ENCODE measurements at regions not wholly inside any gene's neighbourhood (a gene's known extent, or its start where the extent isn't known, plus 50 kb on each side); places are given as distances from the start of the nearest gene placed in this dataset.

- Mint-ChIP-seq H3K4me3 (no peak overlapping the region), H3K9me3 (no peaks in the 10 kb centered on the region), H3K36me3 (ENCODE audit: low read depth) (no peaks in the 10 kb centered on the region), H3K27me3 (ENCODE audit: insufficient read depth) (peaks cover 40% of the 10 kb centered on the region), H3K4me1 (ENCODE audit: low read depth) (peaks cover 6% of the 10 kb centered on the region; the same call in 1 of the 2 replicates), H3K27ac (no peak overlapping the region)
- no peak for DNase-seq
- no peak for TF ChIP-seq CTCF (IDR thresholded peaks at IDR 0.05)
Observed at GRCh38 chr5:74085782-74086181, 459.8 kb downstream of the ARHGEF28 start.

- Mint-ChIP-seq H3K27ac (no peak overlapping the region), H3K27me3 (ENCODE audit: insufficient read depth) (peaks cover 38% of the 10 kb centered on the region), H3K4me1 (ENCODE audit: low read depth) (peaks cover 6% of the 10 kb centered on the region; the same call in 1 of the 2 replicates), H3K36me3 (ENCODE audit: low read depth) (no peaks in the 10 kb centered on the region), H3K4me3 (no peak overlapping the region), H3K9me3 (no peaks in the 10 kb centered on the region)
- DNase-seq, result no peak
- no peak for TF ChIP-seq CTCF (IDR thresholded peaks at IDR 0.05)
Observed at GRCh38 chr5:74085186-74085585, 459.2 kb downstream of the ARHGEF28 start.

GRCh38 chr5:74083096-74083791 is 457.2 kb downstream of the ARHGEF28 start:
- Mint-ChIP-seq H3K4me1 (ENCODE audit: low read depth) (peaks cover 6% of the 10 kb centered on the region; the same call in 1 of the 2 replicates), H3K4me3 (no peak overlapping the region), H3K27ac (no peak overlapping the region), H3K9me3 (no peaks in the 10 kb centered on the region), H3K36me3 (ENCODE audit: low read depth) (no peaks in the 10 kb centered on the region), H3K27me3 (ENCODE audit: insufficient read depth) (peaks cover 32% of the 10 kb centered on the region)
- no peak for DNase-seq
- TF ChIP-seq CTCF (IDR thresholded peaks at IDR 0.05), result no peak

GRCh38 chr5:74082512-74083055 is 456.6 kb downstream of the ARHGEF28 start:
- H3K4me1 Mint-ChIP-seq (ENCODE audit: low read depth), result peaks cover 6% of the 10 kb centered on the region; the same call in 1 of the 2 replicates
- H3K9me3 Mint-ChIP-seq, result no peaks in the 10 kb centered on the region

GRCh38 chr5:74081126-74081525 is 455.1 kb downstream of the ARHGEF28 start:
- Mint-ChIP-seq H3K4me1 (ENCODE audit: low read depth) (peaks cover 6% of the 10 kb centered on the region; the same call in 1 of the 2 replicates), H3K36me3 (ENCODE audit: low read depth) (peaks cover 4% of the 10 kb centered on the region; the same call in 1 of the 2 replicates), H3K27me3 (ENCODE audit: insufficient read depth) (peaks cover 35% of the 10 kb centered on the region), H3K9me3 (no peaks in the 10 kb centered on the region), H3K27ac (no peak overlapping the region), H3K4me3 (no peak overlapping the region)
- no peak for DNase-seq
- no peak for TF ChIP-seq CTCF (IDR thresholded peaks at IDR 0.05)

More at GRCh38 chr5:74082512-74083055, 456.6 kb downstream of the ARHGEF28 start:
- Mint-ChIP-seq H3K4me3 (no peak overlapping the region), H3K36me3 (ENCODE audit: low read depth) (peaks cover 4% of the 10 kb centered on the region; the same call in 1 of the 2 replicates), H3K27me3 (ENCODE audit: insufficient read depth) (peaks cover 36% of the 10 kb centered on the region), H3K27ac (no peak overlapping the region)
- no peak for DNase-seq
- no peak for TF ChIP-seq CTCF (IDR thresholded peaks at IDR 0.05)
